ENCODE measurements at regions not wholly inside any gene's neighbourhood (a gene's known extent, or its start where the extent isn't known, plus 50 kb on each side); places are given as distances from the start of the nearest gene placed in this dataset.

DNA sequence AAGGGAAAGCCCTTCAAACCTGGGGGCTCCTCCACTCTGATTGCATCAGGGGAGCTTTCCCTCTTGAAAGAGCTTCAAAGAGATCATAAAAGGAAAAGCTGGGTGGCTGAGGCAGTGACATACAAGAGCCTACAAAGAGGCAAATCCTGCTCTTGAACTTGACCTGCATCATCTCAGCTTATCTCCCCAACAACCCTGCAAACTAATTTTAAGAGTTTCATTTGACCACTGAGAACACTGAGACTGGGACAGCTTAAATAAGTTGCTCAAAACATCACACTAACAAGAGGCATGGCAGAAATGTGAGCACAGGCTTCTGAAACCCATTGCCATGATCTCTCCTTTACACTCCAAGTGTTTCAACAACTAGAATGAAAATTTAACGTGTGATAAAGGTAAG, 101.6 kb upstream of the PPARGC1A start:
- Histone ChIP-seq H2BK120ac (replicated peaks; ENCODE audit: low read depth, low read length) (no peak overlapping the region), H2AFZ (ENCODE audit: low read length) (no peak overlapping the region)
- CTCF ChIA-PET (ENCODE audit: partially characterized antibody) = interaction anchor here (1.0 to 1.5 kb wide), 4 partner anchors 25 to 359 kb away, joined by 3 to 4 read pairs (median 4); no protein-coding TSS in a partner anchor

More for the DNA sequence above, 101.6 kb upstream of the PPARGC1A start:
- no peaks in the 10 kb centered on the region for H4K20me1 ChIP-seq (replicated peaks in 1 of 2; ENCODE audit: control insufficient read depth in 1 of 2, insufficient read depth in 2 of 2, low read length in 2 of 2)
- no peak overlapping the region for H3K4me2 ChIP-seq (ENCODE audit: insufficient read depth in 1 of 2, low read depth in 2 of 2, low read length in 2 of 2)
- H3K18ac ChIP-seq (ENCODE audit: extremely low read depth, low read length) = no peak overlapping the region
- H3K23ac ChIP-seq (ENCODE audit: insufficient read length) = no peak overlapping the region
- WGBS, 2 experiments (ENCODE audit: extremely low coverage in 1 of 2, insufficient coverage in 1 of 2, insufficient read length in 1 of 2, insufficient replicate concordance in 2 of 2, low coverage in 1 of 2, low lambda C conversion rate in 2 of 2, missing lambda C conversion rate in 1 of 2) = 81% methylated on average over 1 of the region's 1 CpG; no CpG with 5 or more reads in 1 of the 2 experiments
- H3K36me3 ChIP-seq (ENCODE audit: control insufficient read depth in 2 of 4, insufficient read depth in 4 of 4, low read length in 3 of 4) = no peaks in the 10 kb centered on the region
- no peaks in the 10 kb centered on the region for H3K9me3 ChIP-seq (ENCODE audit: insufficient read depth in 2 of 2, low read depth in 1 of 2, low read length in 1 of 2)
- H4K5ac ChIP-seq (ENCODE audit: insufficient read length, low read depth, low read length) = no peak overlapping the region
- TF ChIP-seq CTCF (IDR thresholded peaks at IDR 0.05; ENCODE audit: control extremely low read depth in 1 of 3, insufficient read depth in 1 of 3, low read depth in 1 of 3, low read length in 3 of 3) (no peak), EZH2 (IDR thresholded peaks at IDR 0.05; ENCODE audit: low read depth, low read length, severe bottlenecking) (no peak), SRF (IDR thresholded peaks at IDR 0.05; ENCODE audit: low read depth, low read length) (no peak)
- no peak overlapping the region for H2AK5ac ChIP-seq (ENCODE audit: low read depth, low read length)
- H3K4me1 ChIP-seq (replicated peaks in 1 of 4; ENCODE audit: control insufficient read depth in 3 of 4, insufficient read depth in 4 of 4, low read length in 3 of 4) = peaks cover 0 to 7% (median 3%) of the 10 kb centered on the region in 4 experiments; a peak in 3 of 7 replicates
- H3K4ac ChIP-seq (replicated peaks; ENCODE audit: insufficient read length, low read depth, low read length) = no peak overlapping the region
- H3K4me3 ChIP-seq (ENCODE audit: extremely low read depth in 1 of 4, insufficient read depth in 2 of 4, low read depth in 3 of 4, low read length in 4 of 4) = no peak overlapping the region
- H2BK15ac ChIP-seq (ENCODE audit: low read length) = no peak overlapping the region
- H3K79me1 ChIP-seq (ENCODE audit: low read depth, low read length) = no peaks in the 10 kb centered on the region
- POLR2A ChIA-PET (ENCODE audit: partially characterized antibody) = interaction anchor here (1.0 kb wide), 1 partner anchor 13 kb away, joined by 3 read pairs; no protein-coding TSS in a partner anchor
- H3K14ac ChIP-seq (ENCODE audit: insufficient read length) = no peak overlapping the region
- no peak overlapping the region for H4K8ac ChIP-seq (ENCODE audit: extremely low read depth, insufficient read depth, low read length)
- H3K23me2 ChIP-seq (ENCODE audit: low read depth, low read length) = no peaks in the 10 kb centered on the region
- no peak overlapping the region for H3K27ac ChIP-seq (ENCODE audit: low read depth, low read length)
- FAIRE-seq (peak; percentile 42), DNase-seq (ENCODE audit: low read depth in 1 of 2, low spot score in 2 of 2) (no peak)
- no peak overlapping the region for H3K56ac ChIP-seq (replicated peaks; ENCODE audit: insufficient read length, low read depth, low read length)
- H3K9ac ChIP-seq (replicated peaks in 1 of 4; ENCODE audit: extremely low read depth in 1 of 4, low read depth in 3 of 4, low read length in 3 of 4) = no peak overlapping the region
- no peak overlapping the region for H2BK20ac ChIP-seq (ENCODE audit: low read length)
- H3K27me3 ChIP-seq (replicated peaks in 1 of 4; ENCODE audit: control insufficient read depth in 3 of 4, extremely low read depth in 1 of 4, insufficient read depth in 3 of 4, low read length in 3 of 4) = no peaks in the 10 kb centered on the region
- no peak overlapping the region for H4K91ac ChIP-seq (replicated peaks; ENCODE audit: insufficient read length, low read length)
- no peak overlapping the region for H2BK12ac ChIP-seq (ENCODE audit: low read depth, low read length)
- no peaks in the 10 kb centered on the region for H3K79me2 ChIP-seq (ENCODE audit: control insufficient read depth in 1 of 2, insufficient read depth in 2 of 2, low read length in 2 of 2)
- H2BK5ac ChIP-seq (ENCODE audit: low read depth, low read length) = no peak overlapping the region
